Fibroblast of pulmonary artery (primary cell): ENCODE measurements at regions not wholly inside any gene's neighbourhood (a gene's known extent, or its start where the extent isn't known, plus 50 kb on each side); places are given as distances from the start of the nearest gene placed in this dataset.

Experiments
- DNase-seq: peaks from one replicate; pipeline ENCODE4 v3.0.0-alpha.2; 2010; ENCODE audit warnings: low read depth
- H3K4me3 ChIP-seq: replicated peaks from 2 replicates; pipeline ENCODE4 v1.5.1; 2011; ENCODE audit warnings: low read depth, mild to moderate bottlenecking, control low read depth, low read length, moderate library complexity
- CTCF ChIP-seq: IDR thresholded peaks from 2 replicates; pipeline ENCODE4 v1.5.1; 2011; ENCODE audit warnings: mild to moderate bottlenecking, control low read depth, low read length, inconsistent platforms; ENCODE audit errors: missing control alignments

DNA sequence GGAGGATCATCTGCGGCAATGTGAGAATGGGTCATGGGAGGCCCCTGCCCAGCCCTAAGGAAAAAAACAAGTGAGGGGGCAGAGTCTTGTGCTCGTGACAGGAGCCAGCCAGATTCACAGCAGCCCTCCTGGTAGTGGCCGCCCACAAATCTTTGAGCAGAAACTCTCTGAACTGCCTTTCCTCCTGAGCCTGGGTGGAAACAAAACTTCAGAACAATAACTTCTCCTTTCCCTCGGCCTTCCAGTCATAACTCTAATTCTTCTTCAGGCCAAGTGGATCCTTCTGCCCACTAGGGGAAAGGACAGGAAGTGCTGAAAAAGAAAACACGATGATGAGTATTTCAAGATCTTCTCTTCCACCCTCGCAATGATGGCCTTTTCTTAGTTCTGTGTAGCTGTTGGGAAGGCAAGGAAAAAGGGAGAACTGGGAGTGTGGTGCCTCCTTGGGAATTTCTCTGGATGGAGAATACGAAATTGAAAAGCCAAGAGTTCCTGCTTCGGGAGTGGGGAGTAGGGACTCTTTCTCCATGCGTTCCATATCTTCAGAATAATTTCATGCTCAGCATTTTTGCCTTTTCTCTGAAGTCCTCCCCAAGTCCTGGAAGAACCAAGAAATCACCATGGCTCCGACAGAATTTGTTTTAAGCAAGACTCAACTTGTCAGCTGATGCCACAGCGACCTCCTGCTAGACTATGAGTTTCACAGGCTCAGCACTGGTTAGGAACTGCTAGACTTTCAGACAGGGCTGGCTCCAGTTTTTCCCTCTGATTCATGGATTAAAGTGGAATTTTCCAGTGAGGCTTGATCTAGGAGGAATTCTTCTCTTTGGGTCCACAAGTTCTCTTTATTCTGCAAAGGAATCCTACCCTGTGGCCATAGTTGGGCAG lies 188.9 kb downstream of the CAND1 start:
- H3K4me3 ChIP-seq = no peak overlapping the region
- peak; percentile 20 for DNase-seq
- TF ChIP-seq CTCF = peak; percentile 43

DNA sequence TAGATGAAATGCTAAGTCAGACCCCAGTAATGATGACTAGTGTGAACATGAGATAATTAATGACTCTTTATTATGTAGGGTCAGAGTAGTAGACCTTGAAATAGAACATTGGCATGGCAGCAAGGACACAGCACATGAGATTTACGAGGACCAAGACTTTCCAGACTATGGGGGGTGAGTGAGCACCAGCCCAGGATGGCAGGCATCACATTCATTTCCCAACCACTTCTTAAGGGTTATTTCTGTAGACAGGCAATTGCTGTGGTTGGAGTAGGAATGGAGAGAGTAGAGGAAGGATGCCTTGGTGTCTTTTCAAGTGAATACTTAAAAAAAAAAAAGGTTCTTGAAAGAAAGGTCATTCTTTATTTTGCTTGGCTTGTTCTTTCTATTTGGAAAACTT lies 189.4 kb upstream of the DYRK2 start:
- no peak overlapping the region for H3K4me3 ChIP-seq
- no peak for DNase-seq
- no peak for TF ChIP-seq CTCF

DNA sequence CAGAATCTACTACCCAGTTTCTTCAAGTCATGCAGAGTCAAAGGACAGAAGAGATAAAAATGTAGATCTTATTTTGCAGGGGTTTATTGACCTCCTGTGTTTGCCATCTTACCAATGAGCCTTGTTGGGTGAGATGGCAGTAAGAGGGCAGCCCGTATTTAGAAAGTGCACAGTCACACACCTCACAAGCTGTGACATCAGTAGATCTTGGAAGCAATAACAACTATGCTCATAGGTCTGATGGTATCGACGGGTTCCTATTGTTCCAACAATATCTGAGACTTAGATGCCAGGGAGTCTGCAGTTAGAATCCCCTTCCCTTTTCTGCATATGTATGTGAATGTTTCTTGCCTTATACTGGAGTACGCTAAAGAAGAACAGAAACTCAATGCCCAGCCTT lies 189.0 kb upstream of the DYRK2 start:
- TF ChIP-seq CTCF = no peak
- H3K4me3 ChIP-seq = no peak overlapping the region
- DNase-seq = no peak

GRCh38 chr12:67460388-67460787 lies 188.2 kb upstream of the DYRK2 start:
- H3K4me3 ChIP-seq = no peak overlapping the region
- no peak for TF ChIP-seq CTCF
- DNase-seq = no peak

DNA sequence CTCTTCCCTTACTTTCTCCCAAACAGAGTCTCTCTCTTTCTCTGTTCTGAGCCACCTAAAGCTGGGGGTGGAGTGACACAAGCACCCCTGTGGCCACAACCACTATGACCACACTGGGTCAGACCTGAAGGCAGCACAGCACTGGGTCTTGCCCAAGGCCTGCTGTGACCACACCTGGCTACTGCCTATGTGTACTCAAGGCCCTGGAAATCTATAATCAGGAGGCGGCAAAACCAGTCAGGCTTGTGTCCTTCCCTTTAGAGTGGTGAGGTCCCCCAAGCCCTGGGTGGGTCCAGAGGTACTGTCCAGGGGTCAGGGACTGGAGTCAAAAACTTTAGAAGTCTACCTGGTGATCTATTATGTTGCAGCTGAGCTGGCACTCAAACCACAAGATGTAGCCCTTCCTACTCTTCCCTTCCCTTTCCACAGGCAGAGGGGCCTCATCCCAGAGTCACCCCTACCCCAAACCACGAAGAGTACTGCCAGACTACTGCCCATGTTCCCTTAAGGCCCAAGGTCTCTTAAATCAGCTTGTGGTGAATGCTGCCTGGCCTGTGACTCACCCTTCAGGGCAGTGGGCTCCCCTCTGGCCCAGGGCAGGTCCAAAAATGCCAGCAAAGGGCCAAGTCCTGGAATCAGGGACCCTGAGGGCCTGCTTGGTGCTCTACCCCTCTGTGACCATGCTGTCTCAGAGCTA lies 179.8 kb upstream of the DYRK2 start:
- no peak for DNase-seq
- H3K4me3 ChIP-seq = no peak overlapping the region
- no peak for TF ChIP-seq CTCF

- no peak for DNase-seq
- no peak for TF ChIP-seq CTCF
- no peak overlapping the region for H3K4me3 ChIP-seq
These were observed 178.9 kb upstream of the DYRK2 start for GRCh38 chr12:67469666-67470065.
